Tibial nerve (tissue), 4 donors: ENCODE measurements at regions not wholly inside any gene's neighbourhood (a gene's known extent, or its start where the extent isn't known, plus 50 kb on each side); places are given as distances from the start of the nearest gene placed in this dataset.

Experiments
- DNase-seq, 2 donors: peaks; one replicate each; pipeline ENCODE4 v3.0.0-alpha.2; 2019; ENCODE audit warnings: low spot score in 2 of 2
- H3K27ac ChIP-seq, 4 donors: fragments of 200-600 bp; sonication (generic) in 3 of 4; one replicate each; pipeline ENCODE4 v1.5.1; 2017 to 2019; ENCODE audit warnings: mild to moderate bottlenecking in 1 of 4
- H3K27me3 ChIP-seq, 2 donors: fragments of 200-600 bp; sonication (generic) in 1 of 2; one replicate each; pipeline versions ENCODE4 v1.5.1 to v1.6.0; 2017 to 2019
- H3K36me3 ChIP-seq, 3 donors: fragments of 200-600 bp; sonication (generic); one replicate each; pipeline ENCODE4 v1.5.1; 2018 to 2019
- H3K4me1 ChIP-seq, 4 donors: fragments of 200-600 bp; sonication (generic) in 3 of 4; one replicate each; pipeline ENCODE4 v1.5.1; 2017 to 2019
- H3K4me3 ChIP-seq, 4 donors: fragments of 200-600 bp; sonication (generic) in 3 of 4; one replicate each; pipeline ENCODE4 v1.5.1; 2017 to 2019; ENCODE audit warnings: mild to moderate bottlenecking in 1 of 4, moderate library complexity in 1 of 4
- H3K9me3 ChIP-seq, 4 donors: fragments of 200-600 bp; sonication (generic) in 3 of 4; one replicate each; pipeline ENCODE4 v1.5.1; 2017 to 2019
- CTCF ChIP-seq, 5 experiments: fragments of 200-600 bp in 3 of 5; fragments of 450-650 bp in 2 of 5; sonication (generic) in 3 of 5; IDR thresholded peaks; one replicate each; pipeline ENCODE4 v1.5.1; 2016 to 2019; ENCODE audit warnings: antibody characterized with exemption in 5 of 5, mild to moderate bottlenecking in 3 of 5, moderate library complexity in 2 of 5
- EP300 ChIP-seq, 2 donors: sonication (generic); formaldehyde crosslinking; IDR thresholded peaks; one replicate each; pipeline ENCODE4 v1.6.1; 2017; ENCODE audit warnings: antibody characterized with exemption in 2 of 2, mild to moderate bottlenecking in 1 of 2
- POLR2A ChIP-seq, 2 donors: fragments of 450-650 bp; IDR thresholded peaks; one replicate each; pipeline ENCODE4 v1.6.1; 2017; ENCODE audit warnings: antibody characterized with exemption in 2 of 2, mild to moderate bottlenecking in 2 of 2, moderate library complexity in 2 of 2
- WGBS, 2 donors: methylation state at CpG; one replicate each; pipeline ENCODE4 v1.1.5; 2018; 5-methylcytosine and 5-hydroxymethylcytosine counted together

GRCh38 chr3:135803028-135803692 is 162.4 kb upstream of the PPP2R3A start:
- Histone ChIP-seq H3K4me1 (no peaks in the 10 kb centered on the region), H3K36me3 (no peaks in the 10 kb centered on the region), H3K27ac (no peak overlapping the region), H3K4me3 (no peak overlapping the region), H3K9me3 (no peaks in the 10 kb centered on the region), H3K27me3 (no peaks in the 10 kb centered on the region)
- 52 to 58% methylated on average over 10 of the region's 10 CpGs for WGBS, 2 donors
- TF ChIP-seq CTCF (IDR thresholded peaks at IDR 0.05) = no peak
- no peak for TF ChIP-seq EP300 (IDR thresholded peaks at IDR 0.05)
- no peak for TF ChIP-seq POLR2A (IDR thresholded peaks at IDR 0.05)
- DNase-seq = no peak

GRCh38 chr3:135805752-135806151 is 159.8 kb upstream of the PPP2R3A start:
- TF ChIP-seq EP300 (IDR thresholded peaks at IDR 0.05) = no peak
- no peak for TF ChIP-seq CTCF (IDR thresholded peaks at IDR 0.05)
- TF ChIP-seq POLR2A (IDR thresholded peaks at IDR 0.05) = no peak
- no peak for DNase-seq
- 90 to 92% methylated on average over 3 of the region's 3 CpGs for WGBS, 2 donors
- no peaks in the 10 kb centered on the region for H3K36me3 ChIP-seq
- H3K9me3 ChIP-seq = no peaks in the 10 kb centered on the region
- H3K4me1 ChIP-seq = no peaks in the 10 kb centered on the region
- no peak overlapping the region for H3K4me3 ChIP-seq
- H3K27ac ChIP-seq = no peak overlapping the region
- H3K27me3 ChIP-seq = no peaks in the 10 kb centered on the region

DNA sequence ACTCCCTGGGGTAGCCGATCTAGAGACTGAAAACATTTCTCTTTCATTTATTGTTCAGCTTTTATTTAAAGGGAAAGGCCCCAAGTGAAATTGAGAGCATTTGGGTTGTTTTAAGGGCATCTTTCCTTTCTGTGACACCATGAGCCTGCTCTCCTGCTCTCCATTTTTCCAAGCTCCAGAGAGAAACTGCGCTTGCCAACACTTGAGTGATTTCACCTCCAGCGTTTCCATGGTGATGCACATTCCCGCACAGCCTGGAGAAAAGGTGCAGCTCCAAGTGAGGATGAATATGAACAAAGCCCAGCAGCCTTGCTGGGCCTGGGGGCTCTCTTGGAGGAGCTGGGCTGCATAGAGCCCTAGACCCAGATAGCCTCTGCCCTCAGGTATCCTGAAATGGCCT is 159.2 kb upstream of the PPP2R3A start:
- H3K27me3 ChIP-seq = no peaks in the 10 kb centered on the region
- no peaks in the 10 kb centered on the region for H3K36me3 ChIP-seq
- H3K4me3 ChIP-seq = no peak overlapping the region
- H3K27ac ChIP-seq = no peak overlapping the region
- no peaks in the 10 kb centered on the region for H3K9me3 ChIP-seq
- no peak for DNase-seq
- no peak for TF ChIP-seq POLR2A (IDR thresholded peaks at IDR 0.05)
- no peak for TF ChIP-seq EP300 (IDR thresholded peaks at IDR 0.05)
- TF ChIP-seq CTCF (IDR thresholded peaks at IDR 0.05) = no peak
- 34 to 39% methylated on average over 4 of the region's 4 CpGs for WGBS, 2 donors
- H3K4me1 ChIP-seq = no peaks in the 10 kb centered on the region

- H3K27me3 ChIP-seq = no peaks in the 10 kb centered on the region
- no peaks in the 10 kb centered on the region for H3K9me3 ChIP-seq
- TF ChIP-seq EP300 (IDR thresholded peaks at IDR 0.05) (no peak), POLR2A (IDR thresholded peaks at IDR 0.05) (no peak), CTCF (IDR thresholded peaks at IDR 0.05) (no peak)
- no peak overlapping the region for H3K27ac ChIP-seq
- H3K4me3 ChIP-seq = no peak overlapping the region
- WGBS, 2 donors = 0 to 21% methylated on average over 1 of the region's 1 CpG
- DNase-seq = no peak
- no peaks in the 10 kb centered on the region for H3K4me1 ChIP-seq
- no peaks in the 10 kb centered on the region for H3K36me3 ChIP-seq
These were observed 157.6 kb upstream of the PPP2R3A start for GRCh38 chr3:135807879-135808278.

GRCh38 chr3:135809021-135809634 is 156.4 kb upstream of the PPP2R3A start:
- H3K36me3 ChIP-seq = no peaks in the 10 kb centered on the region
- H3K27ac ChIP-seq = no peak overlapping the region
- H3K4me3 ChIP-seq = no peak overlapping the region
- no peak for TF ChIP-seq EP300 (IDR thresholded peaks at IDR 0.05)
- H3K9me3 ChIP-seq = no peaks in the 10 kb centered on the region
- H3K27me3 ChIP-seq = no peaks in the 10 kb centered on the region
- 45 to 58% methylated on average over 4 of the region's 4 CpGs for WGBS, 2 donors
- DNase-seq = no peak
- H3K4me1 ChIP-seq = no peaks in the 10 kb centered on the region
